Liver (tissue), 8 donors: ENCODE measurements at regions not wholly inside any gene's neighbourhood (a gene's known extent, or its start where the extent isn't known, plus 50 kb on each side); places are given as distances from the start of the nearest gene placed in this dataset.

Experiments used
- DNase-seq: peaks from one replicate; pipeline ENCODE4 v3.0.0-alpha.2; 2017; ENCODE audit warnings: low spot score
- H3K27ac ChIP-seq, 2 donors: one replicate each; pipeline ENCODE4 v1.7.0; 2013; ENCODE audit warnings: inconsistent platforms in 2 of 2, low read length in 2 of 2, control low read depth in 1 of 2, low read depth in 1 of 2, mild to moderate bottlenecking in 1 of 2
- H3K27me3 ChIP-seq, 4 donors: one replicate each; pipeline versions ENCODE4 v1.6.1 to v1.7.0; 2013; ENCODE audit warnings: low read length in 3 of 4, inconsistent platforms in 1 of 4, mild to moderate bottlenecking in 1 of 4, moderate library complexity in 1 of 4; ENCODE audit not compliant: control insufficient read depth in 4 of 4, insufficient read depth in 4 of 4
- H3K36me3 ChIP-seq, 4 donors: one replicate each; pipeline versions ENCODE4 v1.6.1 to v1.7.0; 2013; ENCODE audit warnings: low read length in 3 of 4, mild to moderate bottlenecking in 3 of 4, low read depth in 1 of 4, moderate library complexity in 1 of 4; ENCODE audit not compliant: control insufficient read depth in 4 of 4, insufficient read depth in 3 of 4
- H3K4me1 ChIP-seq, 4 donors: one replicate each; pipeline versions ENCODE4 v1.6.1 to v1.7.0; 2013; ENCODE audit warnings: low read length in 3 of 4, mild to moderate bottlenecking in 3 of 4, moderate library complexity in 1 of 4; ENCODE audit not compliant: control insufficient read depth in 4 of 4, insufficient read depth in 4 of 4
- H3K4me3 ChIP-seq, 3 donors: one replicate each; pipeline versions ENCODE4 v1.6.1 to v1.7.0; 2013; ENCODE audit warnings: low read length in 3 of 3, control low read depth in 1 of 3, low read depth in 1 of 3, mild to moderate bottlenecking in 1 of 3
- H3K9ac ChIP-seq, 2 donors: one replicate each; pipeline ENCODE4 v1.7.0; 2013; ENCODE audit warnings: low read length in 2 of 2, mild to moderate bottlenecking in 2 of 2, moderate library complexity in 2 of 2, control low read depth in 1 of 2, low read depth in 1 of 2
- H3K9me3 ChIP-seq, 4 donors: one replicate each; pipeline versions ENCODE4 v1.6.1 to v1.7.0; 2013; ENCODE audit warnings: low read length in 3 of 4; ENCODE audit not compliant: control insufficient read depth in 4 of 4
- ATF3 ChIP-seq: IDR thresholded peaks from 2 replicates; pipeline ENCODE4 v1.6.1; 2016; ENCODE audit warnings: antibody characterized with exemption
- CTCF ChIP-seq: fragments of 150-350 bp; IDR thresholded peaks from 2 replicates; pipeline ENCODE4 v1.5.1; 2017; ENCODE audit warnings: improper control_type of control experiment, low read depth, low read length; ENCODE audit not compliant: missing input control
- EGR1 ChIP-seq, 2 donors: IDR thresholded peaks; 2 replicates each; pipeline ENCODE4 v1.6.1; 2016 to 2018; ENCODE audit warnings: antibody characterized with exemption in 2 of 2, low read depth in 2 of 2
- FOXA1 ChIP-seq: IDR thresholded peaks from 2 replicates; pipeline ENCODE4 v1.6.1; 2016; ENCODE audit warnings: antibody characterized with exemption
- FOXA2 ChIP-seq: IDR thresholded peaks from 2 replicates; pipeline ENCODE4 v1.6.1; 2016; ENCODE audit warnings: antibody characterized with exemption
- GABPA ChIP-seq, 2 donors: IDR thresholded peaks in 1 of 2; conservative IDR thresholded peaks in 1 of 2; 2 replicates each; pipeline ENCODE4 v1.6.1; 2016; ENCODE audit warnings: antibody characterized with exemption in 2 of 2, mild to moderate bottlenecking in 1 of 2, moderate library complexity in 1 of 2
- HNF4A ChIP-seq, 2 donors: conservative IDR thresholded peaks; 2 replicates each; pipeline ENCODE4 v1.6.1; 2016; ENCODE audit warnings: antibody characterized with exemption in 2 of 2, mild to moderate bottlenecking in 2 of 2
- HNF4G ChIP-seq: IDR thresholded peaks from 2 replicates; pipeline ENCODE4 v1.6.1; 2016; ENCODE audit warnings: antibody characterized with exemption
- JUND ChIP-seq, 2 donors: IDR thresholded peaks; 2 replicates each; pipeline ENCODE4 v1.6.1; 2016; ENCODE audit warnings: antibody characterized with exemption in 2 of 2
- MAX ChIP-seq: IDR thresholded peaks from 2 replicates; pipeline ENCODE4 v1.6.1; 2016; ENCODE audit warnings: antibody characterized with exemption
- NR2F2 ChIP-seq: IDR thresholded peaks from 2 replicates; pipeline ENCODE4 v1.6.1; 2016; ENCODE audit warnings: antibody characterized with exemption
- RAD21 ChIP-seq, 2 donors: IDR thresholded peaks; 2 replicates each; pipeline ENCODE4 v1.6.1; 2016; ENCODE audit warnings: antibody characterized with exemption in 2 of 2, mild to moderate bottlenecking in 2 of 2
- REST ChIP-seq: IDR thresholded peaks from 2 replicates; pipeline ENCODE4 v1.6.1; 2016; ENCODE audit warnings: antibody characterized with exemption, mild to moderate bottlenecking
- SP1 ChIP-seq: IDR thresholded peaks from 2 replicates; pipeline ENCODE4 v1.6.1; 2018; ENCODE audit warnings: antibody characterized with exemption, mild to moderate bottlenecking
- TAF1 ChIP-seq: conservative IDR thresholded peaks from 2 replicates; pipeline ENCODE4 v1.6.1; 2016; ENCODE audit warnings: antibody characterized with exemption, mild to moderate bottlenecking
- ZBTB33 ChIP-seq: IDR thresholded peaks from 2 replicates; pipeline ENCODE4 v1.6.1; 2016; ENCODE audit warnings: antibody characterized with exemption
- WGBS: extraction: QIAGEN DNeasy Blood & Tissue Kit; methylation state at CpG from one replicate; pipeline ENCODE4 v1.1.7; 2013; 5-methylcytosine and 5-hydroxymethylcytosine counted together
- donor health status: healthy.
- donor health status: healthy.
- donor health status: healthy.
- donor health status: healthy.
- donor health status: healthy.

- WGBS, result 63% methylated on average over 2 of the region's 2 CpGs
- no peak for DNase-seq
- TF ChIP-seq HNF4A (conservative IDR thresholded peaks at IDR 0.05) (no peak), FOXA2 (no peak), ATF3 (no peak), GABPA (IDR thresholded peaks at IDR 0.05 in 1 of 2, conservative IDR thresholded peaks at IDR 0.05 in 1 of 2) (no peak), TAF1 (no peak), HNF4G (no peak), RAD21 (IDR thresholded peaks at IDR 0.05) (no peak), ZBTB33 (no peak)
These were observed 135.4 kb downstream of the SYT10 start for GRCh38 chr12:33304176-33304575.

GRCh38 chr12:33296529-33296928 lies 143.1 kb downstream of the SYT10 start:
- no peak for DNase-seq
- H3K9me3 ChIP-seq, result peaks cover 0 to 2% (median under 1%) of the 10 kb centered on the region in 4 donors
- no peaks in the 10 kb centered on the region for H3K27me3 ChIP-seq
- no peak overlapping the region for H3K9ac ChIP-seq
- no peak overlapping the region for H3K4me3 ChIP-seq
- TF ChIP-seq JUND (IDR thresholded peaks at IDR 0.05) (no peak), ATF3 (no peak), HNF4A (conservative IDR thresholded peaks at IDR 0.05) (no peak), MAX (no peak), NR2F2 (no peak)
- no peaks in the 10 kb centered on the region for H3K36me3 ChIP-seq
- 31% methylated on average over 2 of the region's 2 CpGs for WGBS
- H3K4me1 ChIP-seq, result no peaks in the 10 kb centered on the region
- no peak overlapping the region for H3K27ac ChIP-seq

More at GRCh38 chr12:33304176-33304575, 135.4 kb downstream of the SYT10 start:
- Histone ChIP-seq H3K9ac (no peak overlapping the region), H3K4me1 (no peaks in the 10 kb centered on the region), H3K9me3 (no peaks in the 10 kb centered on the region), H3K4me3 (no peak overlapping the region), H3K27me3 (no peaks in the 10 kb centered on the region), H3K36me3 (no peaks in the 10 kb centered on the region), H3K27ac (no peak overlapping the region)

- WGBS, result 45% methylated on average over 3 of the region's 3 CpGs
- no peak for TF ChIP-seq ATF3
- TF ChIP-seq NR2F2, result no peak
- no peak for TF ChIP-seq REST
- no peak for TF ChIP-seq FOXA2
- TF ChIP-seq HNF4A (conservative IDR thresholded peaks at IDR 0.05), result no peak
- no peak for TF ChIP-seq RAD21 (IDR thresholded peaks at IDR 0.05)
- TF ChIP-seq MAX, result no peak
- no peak for TF ChIP-seq HNF4G
- no peak for TF ChIP-seq EGR1 (IDR thresholded peaks at IDR 0.05; ENCODE audit: low read depth in 2 of 2)
- TF ChIP-seq SP1, result no peak
- TF ChIP-seq GABPA (IDR thresholded peaks at IDR 0.05 in 1 of 2, conservative IDR thresholded peaks at IDR 0.05 in 1 of 2), result no peak
- TF ChIP-seq JUND (IDR thresholded peaks at IDR 0.05), result no peak
- TF ChIP-seq ZBTB33, result no peak
- no peak for TF ChIP-seq FOXA1
- no peak for TF ChIP-seq CTCF
These were observed 148.9 kb downstream of the SYT10 start for GRCh38 chr12:33290703-33291102.

More at GRCh38 chr12:33290703-33291102, 148.9 kb downstream of the SYT10 start:
- no peak for DNase-seq
- no peaks in the 10 kb centered on the region for H3K4me1 ChIP-seq
- H3K27ac ChIP-seq, result no peak overlapping the region
- peaks cover 0 to 2% (median 0%) of the 10 kb centered on the region in 4 donors for H3K9me3 ChIP-seq
- H3K27me3 ChIP-seq, result no peaks in the 10 kb centered on the region
- no peaks in the 10 kb centered on the region for H3K36me3 ChIP-seq
- H3K9ac ChIP-seq, result no peak overlapping the region
- no peak overlapping the region for H3K4me3 ChIP-seq
